ENCODE measurements at regions not wholly inside any gene's neighbourhood (a gene's known extent, or its start where the extent isn't known, plus 50 kb on each side); places are given as distances from the start of the nearest gene placed in this dataset.
A peak's percentile ranks its signal among the peaks of the same experiment; 100 is the strongest.

DNA sequence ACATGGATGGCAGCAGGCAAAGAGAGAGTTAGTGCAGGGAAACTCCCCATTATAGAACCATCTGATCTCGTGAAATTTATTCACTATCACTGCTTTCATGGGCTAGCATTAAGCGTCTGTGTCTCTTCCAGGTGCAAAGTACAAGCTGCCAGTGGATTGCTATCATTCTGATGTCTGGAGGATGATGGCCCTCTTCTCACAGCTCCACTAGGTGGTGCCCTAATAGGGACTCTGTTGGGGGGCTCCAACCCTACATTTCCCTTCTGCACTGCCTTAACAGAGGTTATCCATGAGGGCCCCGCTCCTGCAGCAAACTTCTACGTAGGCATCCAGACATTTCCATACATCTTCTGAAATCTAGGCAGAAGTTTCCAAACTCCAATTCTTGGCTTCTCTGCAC is 347.8 kb upstream of the HS3ST5 start:
- TF ChIP-seq, protein P1, sequence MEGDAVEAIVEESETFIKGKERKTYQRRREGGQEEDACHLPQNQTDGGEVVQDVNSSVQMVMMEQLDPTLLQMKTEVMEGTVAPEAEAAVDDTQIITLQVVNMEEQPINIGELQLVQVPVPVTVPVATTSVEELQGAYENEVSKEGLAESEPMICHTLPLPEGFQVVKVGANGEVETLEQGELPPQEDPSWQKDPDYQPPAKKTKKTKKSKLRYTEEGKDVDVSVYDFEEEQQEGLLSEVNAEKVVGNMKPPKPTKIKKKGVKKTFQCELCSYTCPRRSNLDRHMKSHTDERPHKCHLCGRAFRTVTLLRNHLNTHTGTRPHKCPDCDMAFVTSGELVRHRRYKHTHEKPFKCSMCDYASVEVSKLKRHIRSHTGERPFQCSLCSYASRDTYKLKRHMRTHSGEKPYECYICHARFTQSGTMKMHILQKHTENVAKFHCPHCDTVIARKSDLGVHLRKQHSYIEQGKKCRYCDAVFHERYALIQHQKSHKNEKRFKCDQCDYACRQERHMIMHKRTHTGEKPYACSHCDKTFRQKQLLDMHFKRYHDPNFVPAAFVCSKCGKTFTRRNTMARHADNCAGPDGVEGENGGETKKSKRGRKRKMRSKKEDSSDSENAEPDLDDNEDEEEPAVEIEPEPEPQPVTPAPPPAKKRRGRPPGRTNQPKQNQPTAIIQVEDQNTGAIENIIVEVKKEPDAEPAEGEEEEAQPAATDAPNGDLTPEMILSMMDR (IDR thresholded peaks at IDR 0.05; ENCODE audit: extremely low read depth, insufficient read depth, missing control alignments), result peak; percentile 25
- in situ Hi-C loops (cut with MboI; ENCODE audit: low pct_unique_long_range_greater_than_20kb, low sequenced_read_pairs, unreplicated experiment), result no loop called here
- no peak for DNase-seq (ENCODE audit: low spot score)

DNA sequence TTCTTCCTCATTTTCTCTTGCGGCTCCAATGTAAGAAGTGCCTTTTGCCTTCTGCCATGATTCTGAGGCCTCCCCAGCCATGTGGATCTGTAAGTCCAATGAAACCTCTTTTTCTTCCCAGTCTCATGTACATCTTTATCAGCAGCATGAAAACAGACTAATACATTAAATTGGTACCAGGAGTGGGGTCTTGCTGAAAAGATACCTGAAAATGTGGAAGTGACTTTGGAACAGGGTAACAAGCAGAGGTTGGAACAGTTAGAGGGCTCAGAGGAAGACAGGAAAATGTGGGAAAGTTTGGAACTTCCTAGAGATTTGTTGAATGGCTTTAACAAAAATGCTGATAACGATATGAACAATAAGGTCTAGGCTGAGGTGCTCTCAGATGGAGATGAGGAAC is 316.7 kb upstream of the HS3ST5 start:
- no peak for DNase-seq (ENCODE audit: low spot score)
- in situ Hi-C loops (cut with MboI; ENCODE audit: low pct_unique_long_range_greater_than_20kb, low sequenced_read_pairs, unreplicated experiment), result no loop called here
- TF ChIP-seq, protein P1 (IDR thresholded peaks at IDR 0.05; ENCODE audit: extremely low read depth, insufficient read depth, missing control alignments), result no peak

DNA sequence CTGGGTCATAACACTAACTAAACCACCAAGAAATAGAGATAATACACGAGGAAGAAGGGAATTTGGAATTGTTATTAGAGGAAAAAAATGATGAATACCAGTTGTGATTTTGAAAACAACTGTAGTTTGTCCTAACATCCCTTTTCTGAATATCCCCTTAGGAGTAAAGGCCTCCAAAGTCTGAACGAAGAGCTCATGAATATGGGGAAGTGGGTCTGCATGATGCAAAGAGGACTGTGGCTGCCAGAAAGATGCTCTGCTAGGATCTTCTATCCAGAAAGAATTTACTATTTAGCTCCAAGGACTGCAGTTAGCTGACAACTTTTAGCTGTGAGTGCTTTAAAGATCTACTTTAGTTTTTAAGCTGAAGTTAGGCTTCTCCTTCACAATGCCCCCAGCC is 308.8 kb upstream of the HS3ST5 start:
- no peak for DNase-seq (ENCODE audit: low spot score)
- TF ChIP-seq, protein P1 (IDR thresholded peaks at IDR 0.05; ENCODE audit: extremely low read depth, insufficient read depth, missing control alignments), result no peak
- in situ Hi-C loops (cut with MboI; ENCODE audit: low pct_unique_long_range_greater_than_20kb, low sequenced_read_pairs, unreplicated experiment), result no loop called here

DNA sequence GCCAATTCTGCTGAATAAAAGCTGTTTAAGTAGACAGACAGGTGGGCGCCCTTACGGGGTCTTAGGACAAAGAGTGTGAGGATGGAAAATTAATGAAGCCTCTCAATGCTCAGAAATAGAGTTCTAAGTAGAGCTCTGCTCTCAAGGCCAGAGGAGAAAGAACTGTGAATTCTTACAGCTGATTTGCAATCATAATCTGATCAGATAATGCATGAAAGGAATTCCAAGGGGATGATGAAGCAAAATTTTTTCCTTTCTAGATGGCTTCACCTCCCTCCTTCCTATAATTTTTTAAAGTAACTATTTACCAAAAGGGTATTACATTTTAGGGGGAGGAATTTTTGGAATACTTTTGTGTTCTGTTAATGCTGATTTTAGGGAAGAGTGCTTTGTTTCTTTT is 308.1 kb upstream of the HS3ST5 start:
- no peak for DNase-seq (ENCODE audit: low spot score)
- TF ChIP-seq, protein P1 (IDR thresholded peaks at IDR 0.05; ENCODE audit: extremely low read depth, insufficient read depth, missing control alignments), result no peak
- in situ Hi-C loops (cut with MboI; ENCODE audit: low pct_unique_long_range_greater_than_20kb, low sequenced_read_pairs, unreplicated experiment), result no loop called here

DNA sequence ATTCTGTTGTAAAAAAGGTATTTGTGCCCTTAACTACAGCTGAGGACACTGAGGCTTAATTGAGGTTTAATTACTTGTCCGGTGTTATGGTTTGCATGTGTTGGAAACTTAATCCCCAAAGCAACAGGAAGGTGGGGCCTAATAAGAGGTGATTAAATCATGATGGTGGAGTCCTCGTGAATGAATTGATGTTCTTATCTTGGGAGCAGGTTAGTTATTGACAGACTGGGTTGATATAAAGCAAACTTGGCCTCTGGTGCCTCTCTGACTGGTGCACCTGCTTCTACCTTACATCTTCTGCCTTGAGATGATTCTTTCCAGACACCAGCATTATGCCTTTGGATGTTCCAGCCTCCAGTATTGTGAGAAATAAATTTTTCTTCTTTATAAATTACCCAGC is 306.5 kb upstream of the HS3ST5 start:
- in situ Hi-C loops (cut with MboI; ENCODE audit: low pct_unique_long_range_greater_than_20kb, low sequenced_read_pairs, unreplicated experiment), result no loop called here

DNA sequence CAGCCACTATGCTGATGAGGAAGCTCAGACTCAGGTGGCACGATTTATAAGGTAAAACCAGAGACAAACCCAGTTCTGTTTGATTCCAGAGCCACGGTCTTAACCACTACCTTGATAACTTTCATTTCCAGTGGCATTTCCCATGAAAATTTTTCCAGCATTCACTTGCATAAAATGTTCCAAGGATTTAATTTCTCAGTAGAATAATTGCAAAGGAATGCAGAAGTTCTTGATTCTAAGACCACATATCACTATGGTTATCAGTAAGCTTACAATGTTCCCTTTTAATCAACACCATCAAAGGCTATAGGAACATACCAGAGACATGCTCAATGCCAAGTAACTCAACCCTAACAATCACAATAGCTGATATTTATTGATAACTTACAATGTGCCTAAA is 306.0 kb upstream of the HS3ST5 start:
- in situ Hi-C loops (cut with MboI; ENCODE audit: low pct_unique_long_range_greater_than_20kb, low sequenced_read_pairs, unreplicated experiment), result no loop called here
- no peak for DNase-seq (ENCODE audit: low spot score)
- TF ChIP-seq, protein P1 (IDR thresholded peaks at IDR 0.05; ENCODE audit: extremely low read depth, insufficient read depth, missing control alignments), result no peak

More for the DNA sequence above, 306.5 kb upstream of the HS3ST5 start:
- TF ChIP-seq, protein P1 (IDR thresholded peaks at IDR 0.05; ENCODE audit: extremely low read depth, insufficient read depth, missing control alignments), result no peak
- no peak for DNase-seq (ENCODE audit: low spot score)

DNA sequence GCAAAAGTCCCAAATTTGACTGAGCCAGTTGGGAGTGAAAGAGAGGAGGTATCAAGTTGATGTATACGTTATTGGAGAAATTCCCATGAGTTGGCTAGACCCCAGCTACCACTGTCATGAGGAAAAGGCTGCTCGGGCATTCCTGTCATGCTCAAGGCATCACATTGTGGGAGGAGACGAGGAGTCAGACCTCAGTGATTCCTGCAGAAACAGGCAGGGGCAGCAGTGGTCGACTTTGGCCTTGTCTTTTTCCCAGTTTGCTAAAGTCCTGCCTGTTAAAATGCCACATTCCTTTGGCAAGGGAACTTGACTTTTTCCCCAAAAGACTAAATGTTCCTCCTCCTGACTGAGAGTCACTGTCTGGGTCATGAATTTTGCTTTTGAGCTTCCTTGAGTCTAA is 295.5 kb upstream of the HS3ST5 start:
- in situ Hi-C loops (cut with MboI; ENCODE audit: low pct_unique_long_range_greater_than_20kb, low sequenced_read_pairs, unreplicated experiment), result no loop called here
- no peak for DNase-seq (ENCODE audit: low spot score)

More for the DNA sequence above, 295.5 kb upstream of the HS3ST5 start:
- TF ChIP-seq, protein P1 (IDR thresholded peaks at IDR 0.05; ENCODE audit: extremely low read depth, insufficient read depth, missing control alignments), result no peak

All from GM13977 (cell line).